Eye (tissue), 1 donor: ENCODE measurements at regions not wholly inside any gene's neighbourhood (a gene's known extent, or its start where the extent isn't known, plus 50 kb on each side); places are given as distances from the start of the nearest gene placed in this dataset.

Experiments used
- DNase-seq: peaks from one replicate; pipeline ENCODE4 v3.0.0-alpha.2; 2015

- peak; percentile 77 for DNase-seq
Observed at GRCh38 chr1:37393173-37394120, 80.9 kb upstream of the ZC3H12A start.

- DNase-seq, result peak; percentile 37
Observed at GRCh38 chr1:37394574-37395464, 79.6 kb upstream of the ZC3H12A start.

- DNase-seq, result no peak
Observed at GRCh38 chr1:37398096-37398495, 76.3 kb upstream of the ZC3H12A start.

GRCh38 chr1:37399205-37399604, 75.2 kb upstream of the ZC3H12A start:
- DNase-seq, result no peak

- DNase-seq, result no peak
Observed at GRCh38 chr1:37399830-37400464, 74.4 kb upstream of the ZC3H12A start.

GRCh38 chr1:37400466-37401225, 73.7 kb upstream of the ZC3H12A start:
- no peak for DNase-seq

GRCh38 chr1:37403166-37403565, 71.2 kb upstream of the ZC3H12A start:
- no peak for DNase-seq

GRCh38 chr1:37404711-37405110, 69.7 kb upstream of the ZC3H12A start:
- no peak for DNase-seq

GRCh38 chr1:37410105-37410504, 64.3 kb upstream of the ZC3H12A start:
- DNase-seq, result peak; percentile 65

GRCh38 chr1:37410815-37411214, 63.6 kb upstream of the ZC3H12A start:
- peak; percentile 80 for DNase-seq

- no peak for DNase-seq
Observed at GRCh38 chr1:37415611-37416244, 58.7 kb upstream of the ZC3H12A start.

- no peak for DNase-seq
Observed at GRCh38 chr1:37420456-37420855, 53.9 kb upstream of the ZC3H12A start.

GRCh38 chr1:37423810-37424209, 50.6 kb upstream of the ZC3H12A start:
- DNase-seq, result no peak

GRCh38 chr1:37424523-37424922, 49.9 kb upstream of the ZC3H12A start:
- no peak for DNase-seq
